Superior temporal gyrus (tissue), 1 donor: ENCODE measurements at regions not wholly inside any gene's neighbourhood (a gene's known extent, or its start where the extent isn't known, plus 50 kb on each side); places are given as distances from the start of the nearest gene placed in this dataset.
"Not testable (repeated sequence)": the region's sequence is repeated elsewhere in the genome, so short reads cannot be mapped to it uniquely, and the experiment has no call there.

ENCODE experiments used
- DNase-seq: peaks from one replicate; pipeline ENCODE4 v3.0.0-alpha.2; 2016; ENCODE audit errors: extremely low spot score

- no peak for DNase-seq
These were observed 113.7 kb upstream of the DPP6 start for GRCh38 chr7:153938451-153938850.

GRCh38 chr7:153939177-153939576 lies 113.0 kb upstream of the DPP6 start:
- no peak for DNase-seq

GRCh38 chr7:153939654-153940053 lies 112.5 kb upstream of the DPP6 start:
- DNase-seq: no peak

- DNase-seq: no peak
These were observed 111.1 kb upstream of the DPP6 start for GRCh38 chr7:153941061-153941460.

GRCh38 chr7:153942036-153942435 lies 110.2 kb upstream of the DPP6 start:
- no peak for DNase-seq

GRCh38 chr7:153943457-153943856 lies 108.7 kb upstream of the DPP6 start:
- peak; percentile 61 for DNase-seq

- peak; percentile 54 for DNase-seq
These were observed 108.3 kb upstream of the DPP6 start for GRCh38 chr7:153943861-153944260.

GRCh38 chr7:153948060-153948459 lies 104.1 kb upstream of the DPP6 start:
- no peak for DNase-seq

- no peak for DNase-seq
These were observed 100.9 kb upstream of the DPP6 start for GRCh38 chr7:153951316-153951715.

GRCh38 chr7:153954477-153954876 lies 97.7 kb upstream of the DPP6 start:
- DNase-seq: no peak

- not testable (repeated sequence) for DNase-seq
These were observed 94.5 kb upstream of the DPP6 start for GRCh38 chr7:153957677-153958076.

- DNase-seq: not testable (repeated sequence)
These were observed 93.8 kb upstream of the DPP6 start for GRCh38 chr7:153958381-153958780.

- DNase-seq: not testable (repeated sequence)
These were observed 93.4 kb upstream of the DPP6 start for GRCh38 chr7:153958789-153959188.

- not testable (repeated sequence) for DNase-seq
These were observed 87.6 kb upstream of the DPP6 start for GRCh38 chr7:153964481-153965112.

- DNase-seq: not testable (repeated sequence)
These were observed 83.2 kb upstream of the DPP6 start for GRCh38 chr7:153969016-153969415.

GRCh38 chr7:153974603-153975002 lies 77.6 kb upstream of the DPP6 start:
- not testable (repeated sequence) for DNase-seq

GRCh38 chr7:153976745-153977144 lies 75.5 kb upstream of the DPP6 start:
- DNase-seq: not testable (repeated sequence)

GRCh38 chr7:153983186-153983585 lies 69.0 kb upstream of the DPP6 start:
- not testable (repeated sequence) for DNase-seq

- DNase-seq: not testable (repeated sequence)
These were observed 63.1 kb upstream of the DPP6 start for GRCh38 chr7:153989066-153989627.

GRCh38 chr7:153989742-153990425 lies 62.3 kb upstream of the DPP6 start:
- not testable (repeated sequence) for DNase-seq

- DNase-seq: not testable (repeated sequence)
These were observed 60.7 kb upstream of the DPP6 start for GRCh38 chr7:153991471-153991870.

GRCh38 chr7:153993402-153993801 lies 58.8 kb upstream of the DPP6 start:
- DNase-seq: not testable (repeated sequence)

- DNase-seq: not testable (repeated sequence)
These were observed 53.3 kb upstream of the DPP6 start for GRCh38 chr7:153998896-153999295.
